IMR-90 (cell line): ENCODE measurements at regions not wholly inside any gene's neighbourhood (a gene's known extent, or its start where the extent isn't known, plus 50 kb on each side); places are given as distances from the start of the nearest gene placed in this dataset.

Experiments used
- ATAC-seq: fragments of 200-7000 bp; cut with Tn5 transposase; 2 replicates; pipeline ENCODE4 v1.9.1; 2020; ENCODE audit warnings: low read depth, mild to moderate bottlenecking, moderate library complexity
- BruUV-seq: library from RNA; stranded (reverse); fragments of 400-500 nt; replicated peaks from 2 replicates; lab custom pipeline; 2021; lab: Mats Ljungman, UMichigan
- CTCF ChIA-PET: fragments of 300-600 bp; formaldehyde crosslinking; extraction: SDS; loops from one replicate; lab custom pipeline; 2021; ENCODE audit warnings: antibody characterized with exemption; lab: Yijun Ruan, JAX
- POLR2A ChIA-PET: fragments of 300-600 bp; sonication (Branson Sonifier 250); formaldehyde crosslinking; loops from one replicate; lab custom pipeline; 2022; ENCODE audit warnings: antibody characterized with exemption; ENCODE audit not compliant: unreplicated experiment; lab: Charles Lee
- DNase-seq: peaks from one replicate; pipeline ENCODE4 v3.0.0; 2013
- H2AFZ ChIP-seq: replicated peaks from 2 replicates; pipeline ENCODE3; 2013; ENCODE audit warnings: low read length, mild to moderate bottlenecking; ENCODE audit not compliant: poor library complexity
- H2AK5ac ChIP-seq: 2 replicates; pipeline ENCODE4 v1.6.1; 2013; ENCODE audit warnings: low read depth, low read length, inconsistent platforms
- H2AK9ac ChIP-seq: replicated peaks from 2 replicates; pipeline ENCODE3; 2013; ENCODE audit warnings: mild to moderate bottlenecking, low read depth, low read length, moderate library complexity; ENCODE audit not compliant: poor library complexity
- H2BK120ac ChIP-seq: 2 replicates; pipeline ENCODE4 v1.6.1; 2013; ENCODE audit warnings: low read depth, low read length, inconsistent platforms
- H2BK15ac ChIP-seq: 3 replicates; pipeline ENCODE4 v1.6.1; 2013; ENCODE audit warnings: low read depth, low read length, inconsistent platforms
- H2BK20ac ChIP-seq: 2 replicates; pipeline ENCODE4 v1.6.1; 2013; ENCODE audit warnings: low read depth, mild to moderate bottlenecking, inconsistent platforms, low read length, moderate library complexity
- H2BK5ac ChIP-seq: 2 replicates; pipeline ENCODE4 v1.6.1; 2013; ENCODE audit warnings: mild to moderate bottlenecking, low read depth, low read length, inconsistent platforms; ENCODE audit not compliant: poor library complexity, severe bottlenecking
- H3K14ac ChIP-seq: replicated peaks from 2 replicates; pipeline ENCODE4 v1.6.1; 2013; ENCODE audit warnings: low read depth, low read length, inconsistent platforms
- H3K18ac ChIP-seq: 2 replicates; pipeline ENCODE4 v1.6.1; 2013; ENCODE audit warnings: low read depth, low read length, control low read depth
- H3K23ac ChIP-seq: 2 replicates; pipeline ENCODE4 v1.6.1; 2013; ENCODE audit warnings: low read depth, low read length, inconsistent platforms
- H3K27ac ChIP-seq: 2 replicates; pipeline ENCODE4 v1.5.1; 2013; ENCODE audit warnings: mild to moderate bottlenecking, control low read depth, low read length; ENCODE audit not compliant: insufficient read depth
- H3K27me3 ChIP-seq: 2 replicates; pipeline ENCODE4 v1.6.1; 2013; ENCODE audit warnings: low read length; ENCODE audit not compliant: control insufficient read depth, insufficient read depth
- H3K36me3 ChIP-seq: 2 replicates; pipeline ENCODE4 v1.6.1; 2013; ENCODE audit warnings: low read length, mixed read lengths; ENCODE audit not compliant: control insufficient read depth, insufficient read depth
- H3K4ac ChIP-seq: 2 replicates; pipeline ENCODE4 v1.6.1; 2013; ENCODE audit warnings: low read depth, low read length, inconsistent platforms
- H3K4me1 ChIP-seq: 2 replicates; pipeline ENCODE4 v1.6.1; 2013; ENCODE audit warnings: low read length, mixed read lengths; ENCODE audit not compliant: control insufficient read depth, insufficient read depth
- H3K4me2 ChIP-seq: 2 replicates; pipeline ENCODE4 v1.6.1; 2013; ENCODE audit warnings: low read depth, mild to moderate bottlenecking, control low read depth, low read length, moderate library complexity
- H3K4me3 ChIP-seq: 2 replicates; pipeline ENCODE4 v1.5.1; 2013; ENCODE audit warnings: low read depth, mild to moderate bottlenecking, control low read depth, low read length, moderate library complexity; ENCODE audit not compliant: insufficient read depth
- H3K56ac ChIP-seq: 2 replicates; pipeline ENCODE4 v1.6.1; 2013; ENCODE audit warnings: low read length, inconsistent platforms; ENCODE audit not compliant: insufficient read depth; ENCODE audit errors: extremely low read depth
- H3K79me1 ChIP-seq, 2 experiments: 2 replicates each; pipeline ENCODE4 v1.6.1; 2013; ENCODE audit warnings: low read length in 2 of 2, inconsistent platforms in 1 of 2, low read depth in 1 of 2
- H3K9ac ChIP-seq: 2 replicates; pipeline ENCODE4 v1.6.1; 2013; ENCODE audit warnings: low read depth, low read length, control low read depth
- H3K9me1 ChIP-seq: 2 replicates; pipeline ENCODE4 v1.6.1; 2013; ENCODE audit warnings: low read length, inconsistent platforms; ENCODE audit not compliant: insufficient read depth
- H3K9me3 ChIP-seq: 2 replicates; pipeline ENCODE4 v1.6.1; 2013; ENCODE audit warnings: low read length; ENCODE audit not compliant: control insufficient read depth, insufficient read depth
- H4K20me1 ChIP-seq: 2 replicates; pipeline ENCODE4 v1.6.1; 2013; ENCODE audit warnings: low read length, inconsistent platforms; ENCODE audit not compliant: insufficient read depth
- H4K5ac ChIP-seq: 2 replicates; pipeline ENCODE4 v1.6.1; 2013; ENCODE audit warnings: mild to moderate bottlenecking, low read depth, low read length, control low read depth
- H4K8ac ChIP-seq, 2 experiments: 2 replicates each; pipeline ENCODE4 v1.6.1; 2013; ENCODE audit warnings: low read depth in 2 of 2, low read length in 2 of 2, control low read depth in 1 of 2, inconsistent platforms in 1 of 2
- H4K91ac ChIP-seq: 2 replicates; pipeline ENCODE4 v1.6.1; 2013; ENCODE audit warnings: low read depth, low read length, inconsistent platforms; ENCODE audit not compliant: insufficient read depth
- CHD1 ChIP-seq: IDR thresholded peaks from 2 replicates; pipeline ENCODE4 v1.6.1; 2012; ENCODE audit warnings: low read depth, low read length, improper control_type of control experiment
- MAFK ChIP-seq: IDR thresholded peaks from 2 replicates; pipeline ENCODE4 v1.6.1; 2012; ENCODE audit warnings: low read depth, low read length, improper control_type of control experiment
- MAZ ChIP-seq: IDR thresholded peaks from 2 replicates; pipeline ENCODE4 v1.6.1; 2012; ENCODE audit warnings: low read depth, mild to moderate bottlenecking, low read length, improper control_type of control experiment, moderate library complexity, borderline replicate concordance
- MXI1 ChIP-seq: IDR thresholded peaks from 2 replicates; pipeline ENCODE4 v1.6.1; 2012; ENCODE audit warnings: low read depth, mild to moderate bottlenecking, low read length, moderate library complexity, borderline replicate concordance
- POLR2A ChIP-seq: IDR thresholded peaks from 2 replicates; pipeline ENCODE4 v1.6.1; 2012; ENCODE audit warnings: mild to moderate bottlenecking, low read depth, low read length
- RAD21 ChIP-seq: IDR thresholded peaks from 2 replicates; pipeline ENCODE4 v1.6.1; 2012; ENCODE audit warnings: low read length, improper control_type of control experiment
- RCOR1 ChIP-seq: IDR thresholded peaks from 2 replicates; pipeline ENCODE4 v1.6.1; 2012; ENCODE audit warnings: mild to moderate bottlenecking, low read length, improper control_type of control experiment; ENCODE audit not compliant: insufficient replicate concordance
- RFX5 ChIP-seq: IDR thresholded peaks from 2 replicates; pipeline ENCODE4 v1.8.0; 2012; ENCODE audit warnings: low read depth, mild to moderate bottlenecking, low read length, moderate library complexity
- SMC3 ChIP-seq: fragments of 150-350 bp; IDR thresholded peaks from 2 replicates; pipeline ENCODE4 v1.6.1; 2016; ENCODE audit warnings: low read depth, mild to moderate bottlenecking, antibody characterized with exemption, low read length, moderate library complexity
- WGBS, 2 experiments: methylation state at CpG; one replicate each; pipeline versions ENCODE4 v1.1.5 to v1.1.7; 2013; ENCODE audit warnings: missing lambda C conversion rate in 2 of 2; ENCODE audit not compliant: insufficient read length in 1 of 2; ENCODE audit errors: extremely low coverage in 2 of 2; 5-methylcytosine and 5-hydroxymethylcytosine counted together
- dilution Hi-C: fragments of 300-500 bp; cut with HindIII; formaldehyde crosslinking; loops from one replicate; pipeline ENCODE4 v1.14.3; 2018; ENCODE audit warnings: low sequenced_read_pairs; ENCODE audit not compliant: unreplicated experiment
- in situ Hi-C: fragments of 300-500 bp; cut with MboI; formaldehyde crosslinking; loops from 3 replicates; pipeline ENCODE4 v1.14.3; 2019; ENCODE audit warnings: low sequenced_read_pairs, inconsistent platforms, mixed read lengths
- intact Hi-C: fragments of 100-400 bp; cut with micrococcal nuclease; formaldehyde crosslinking; loops from 2 replicates; pipeline ENCODE4 v1.10.0; 2022
- TF ChIP-seq, protein P1 (sequence below): fragments of 150-350 bp; IDR thresholded peaks from 2 replicates; pipeline ENCODE4 v1.6.1; 2017; ENCODE audit warnings: mild to moderate bottlenecking, antibody characterized with exemption, low read length, low read depth
- TF ChIP-seq, protein P2 (sequence below): fragments of 150-350 bp; IDR thresholded peaks from 2 replicates; pipeline ENCODE4 v1.6.1; 2016; ENCODE audit warnings: low read depth, mild to moderate bottlenecking, low read length, moderate library complexity, borderline replicate concordance
- TF ChIP-seq, protein P3 (sequence below): conservative IDR thresholded peaks from 2 replicates; pipeline ENCODE4 v1.5.1; 2012; ENCODE audit warnings: mild to moderate bottlenecking, low read depth, low read length, improper control_type of control experiment

DNA sequence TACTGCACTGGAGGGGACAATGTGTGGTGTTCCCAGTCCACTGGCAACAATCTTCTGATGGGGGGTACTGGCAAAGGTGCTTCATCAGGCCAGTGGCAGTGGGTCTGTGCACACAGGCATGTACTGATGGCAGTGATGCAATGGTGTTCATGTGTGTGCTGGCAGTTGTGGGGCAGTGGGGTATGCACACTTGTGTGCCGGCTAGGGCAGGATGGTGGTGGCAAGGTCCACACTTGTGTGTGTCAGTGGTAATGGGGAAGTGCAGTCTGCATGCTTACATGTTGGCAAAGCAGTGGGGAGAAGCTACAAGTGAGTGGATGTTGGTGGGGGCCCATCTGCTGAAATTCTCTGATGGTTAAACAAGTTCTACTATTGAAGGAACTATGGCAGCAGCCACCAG lies 504.6 kb upstream of the ZNF462 start:
- Histone ChIP-seq H3K27ac (no peak overlapping the region), H3K4me3 (no peak overlapping the region), H3K4me2 (no peak overlapping the region), H3K56ac (no peak overlapping the region), H2BK5ac (no peak overlapping the region), H3K4ac (no peak overlapping the region), H3K79me1 (no peaks in the 10 kb centered on the region), H3K36me3 (no peaks in the 10 kb centered on the region), H3K18ac (no peak overlapping the region), H3K4me1 (no peaks in the 10 kb centered on the region), H3K9me3 (peaks cover 9% of the 10 kb centered on the region), H4K5ac (no peak overlapping the region), H2BK120ac (no peak overlapping the region), H4K20me1 (no peaks in the 10 kb centered on the region), H3K9me1 (no peaks in the 10 kb centered on the region), H2AK9ac (no peak overlapping the region), H3K9ac (no peak overlapping the region), H3K27me3 (no peaks in the 10 kb centered on the region), H2BK20ac (no peak overlapping the region), H2BK15ac (no peak overlapping the region), H2AFZ (no peak overlapping the region), H4K8ac (no peak overlapping the region), H3K23ac (no peak overlapping the region), H4K91ac (no peak overlapping the region), H2AK5ac (no peak overlapping the region), H3K14ac (no peak overlapping the region)
- ChIA-PET POLR2A (no interaction called here), CTCF (no interaction called here)
- DNase-seq (no peak), ATAC-seq (no peak)
- WGBS, 2 experiments, result no CpG with 5 or more reads among the region's 1 CpG
- in situ Hi-C loops (no loop called here), dilution Hi-C loops (no loop called here), intact Hi-C loops (no loop called here)
- TF ChIP-seq, protein P1, sequence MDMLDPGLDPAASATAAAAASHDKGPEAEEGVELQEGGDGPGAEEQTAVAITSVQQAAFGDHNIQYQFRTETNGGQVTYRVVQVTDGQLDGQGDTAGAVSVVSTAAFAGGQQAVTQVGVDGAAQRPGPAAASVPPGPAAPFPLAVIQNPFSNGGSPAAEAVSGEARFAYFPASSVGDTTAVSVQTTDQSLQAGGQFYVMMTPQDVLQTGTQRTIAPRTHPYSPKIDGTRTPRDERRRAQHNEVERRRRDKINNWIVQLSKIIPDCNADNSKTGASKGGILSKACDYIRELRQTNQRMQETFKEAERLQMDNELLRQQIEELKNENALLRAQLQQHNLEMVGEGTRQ, result no peak
- TF ChIP-seq, protein P2, sequence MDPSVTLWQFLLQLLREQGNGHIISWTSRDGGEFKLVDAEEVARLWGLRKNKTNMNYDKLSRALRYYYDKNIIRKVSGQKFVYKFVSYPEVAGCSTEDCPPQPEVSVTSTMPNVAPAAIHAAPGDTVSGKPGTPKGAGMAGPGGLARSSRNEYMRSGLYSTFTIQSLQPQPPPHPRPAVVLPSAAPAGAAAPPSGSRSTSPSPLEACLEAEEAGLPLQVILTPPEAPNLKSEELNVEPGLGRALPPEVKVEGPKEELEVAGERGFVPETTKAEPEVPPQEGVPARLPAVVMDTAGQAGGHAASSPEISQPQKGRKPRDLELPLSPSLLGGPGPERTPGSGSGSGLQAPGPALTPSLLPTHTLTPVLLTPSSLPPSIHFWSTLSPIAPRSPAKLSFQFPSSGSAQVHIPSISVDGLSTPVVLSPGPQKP, result no peak
- TF ChIP-seq MAFK (no peak), RAD21 (no peak), CHD1 (no peak), SMC3 (no peak), RFX5 (no peak), MAZ (no peak), POLR2A (no peak), RCOR1 (no peak), MXI1 (no peak)
- TF ChIP-seq, protein P3, sequence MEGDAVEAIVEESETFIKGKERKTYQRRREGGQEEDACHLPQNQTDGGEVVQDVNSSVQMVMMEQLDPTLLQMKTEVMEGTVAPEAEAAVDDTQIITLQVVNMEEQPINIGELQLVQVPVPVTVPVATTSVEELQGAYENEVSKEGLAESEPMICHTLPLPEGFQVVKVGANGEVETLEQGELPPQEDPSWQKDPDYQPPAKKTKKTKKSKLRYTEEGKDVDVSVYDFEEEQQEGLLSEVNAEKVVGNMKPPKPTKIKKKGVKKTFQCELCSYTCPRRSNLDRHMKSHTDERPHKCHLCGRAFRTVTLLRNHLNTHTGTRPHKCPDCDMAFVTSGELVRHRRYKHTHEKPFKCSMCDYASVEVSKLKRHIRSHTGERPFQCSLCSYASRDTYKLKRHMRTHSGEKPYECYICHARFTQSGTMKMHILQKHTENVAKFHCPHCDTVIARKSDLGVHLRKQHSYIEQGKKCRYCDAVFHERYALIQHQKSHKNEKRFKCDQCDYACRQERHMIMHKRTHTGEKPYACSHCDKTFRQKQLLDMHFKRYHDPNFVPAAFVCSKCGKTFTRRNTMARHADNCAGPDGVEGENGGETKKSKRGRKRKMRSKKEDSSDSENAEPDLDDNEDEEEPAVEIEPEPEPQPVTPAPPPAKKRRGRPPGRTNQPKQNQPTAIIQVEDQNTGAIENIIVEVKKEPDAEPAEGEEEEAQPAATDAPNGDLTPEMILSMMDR, result no peak
- BruUV-seq, result no TSS peak
